ENCODE measurements at regions not wholly inside any gene's neighbourhood (a gene's known extent, or its start where the extent isn't known, plus 50 kb on each side); places are given as distances from the start of the nearest gene placed in this dataset.

GRCh38 chr9:7707934-7708333 is 91.6 kb downstream of the DMAC1 start:
- TF ChIP-seq CTCF (conservative IDR thresholded peaks at IDR 0.05; ENCODE audit: low read length) (no peak), EZH2phosphoT487 (IDR thresholded peaks at IDR 0.05; ENCODE audit: borderline replicate concordance, low read depth, low read length) (no peak)
